HPDE6-E6E7 (cell line): ENCODE measurements at regions not wholly inside any gene's neighbourhood (a gene's known extent, or its start where the extent isn't known, plus 50 kb on each side); places are given as distances from the start of the nearest gene placed in this dataset.
A peak's percentile ranks its signal among the peaks of the same experiment; 100 is the strongest.

Experiments
- DNase-seq: peaks from one replicate; pipeline ENCODE4 v3.0.0; 2011; ENCODE audit warnings: missing footprints; ENCODE audit errors: extremely low spot score

DNA sequence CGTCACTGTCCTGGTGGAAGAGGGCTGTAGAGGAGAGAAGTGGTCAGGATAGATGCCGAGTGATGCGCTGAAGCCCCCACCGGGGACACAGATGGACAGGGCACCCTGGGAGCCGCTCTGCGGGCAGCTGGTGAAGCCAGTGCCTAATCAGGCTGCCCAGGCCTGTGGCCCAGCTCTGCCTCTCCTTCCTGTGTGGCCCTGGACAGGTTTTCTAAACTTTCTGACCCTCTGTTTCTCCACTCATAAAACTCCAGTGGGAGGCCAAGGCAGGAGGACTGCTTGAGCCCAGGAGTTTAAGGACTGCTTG is 86.1 kb downstream of the C5orf15 start:
- no peak for DNase-seq

- no peak for DNase-seq
Measured at GRCh38 chr5:133881576-133882388, 86.6 kb downstream of the C5orf15 start.

DNA sequence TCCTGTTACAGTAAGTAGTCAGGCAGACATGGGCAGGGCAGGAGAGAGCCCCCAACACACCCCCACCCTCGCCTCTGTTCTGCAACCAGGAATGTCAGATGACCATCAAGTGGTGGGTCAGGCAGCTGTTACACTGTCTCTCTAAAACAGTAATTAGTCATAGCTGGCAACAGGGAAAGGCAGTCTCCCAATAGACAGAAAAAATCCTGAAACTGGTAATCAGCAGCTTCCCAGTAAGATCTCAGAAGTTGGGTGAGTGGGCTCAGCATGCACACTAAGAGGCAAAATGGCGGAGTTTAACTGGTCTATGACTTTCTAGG is 90.2 kb downstream of the C5orf15 start:
- no peak for DNase-seq

DNA sequence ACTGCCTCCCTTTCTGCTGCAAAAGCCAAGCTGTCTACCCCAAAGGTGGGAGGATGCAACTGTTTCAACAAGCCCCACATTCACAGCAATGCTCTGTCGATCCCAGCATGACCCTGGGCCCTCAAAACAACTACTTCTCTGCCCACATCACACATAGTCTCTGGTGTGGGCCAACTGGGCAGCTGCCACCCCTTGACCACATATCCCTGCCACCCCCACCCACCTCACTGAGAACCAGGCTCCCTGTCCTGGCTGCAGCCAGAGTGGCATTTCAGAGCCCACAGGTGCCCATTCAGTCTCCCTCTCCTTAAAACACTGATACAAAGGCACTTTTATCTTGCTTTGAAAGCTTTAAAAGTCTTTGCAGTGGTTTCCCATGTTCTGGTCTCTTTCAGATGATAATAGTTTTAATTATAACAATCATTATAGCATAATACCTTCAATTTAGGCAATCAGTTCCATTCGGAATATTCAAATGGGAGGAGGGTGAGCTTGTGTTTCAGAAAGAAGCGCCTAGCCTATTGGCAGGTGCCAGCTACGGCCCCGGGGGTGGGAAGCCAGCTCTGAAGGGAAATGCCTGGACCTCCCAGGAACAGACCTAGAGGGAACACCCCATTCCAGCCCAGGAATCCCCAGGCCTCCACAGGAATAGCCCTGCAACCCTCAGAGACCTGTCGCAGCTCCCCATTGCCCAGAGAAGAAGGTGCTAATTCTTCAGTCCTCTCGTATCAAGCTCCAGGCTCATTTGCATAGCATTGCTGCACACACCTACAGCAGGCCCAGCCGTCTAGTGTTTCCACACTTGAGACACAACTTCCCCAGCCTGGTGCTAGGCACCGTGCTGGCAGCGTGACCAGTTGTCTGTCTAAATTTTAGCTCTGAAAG is 90.8 kb downstream of the C5orf15 start:
- no peak for DNase-seq

- no peak for DNase-seq
Measured at GRCh38 chr5:133876266-133876665, 92.2 kb downstream of the C5orf15 start.

DNA sequence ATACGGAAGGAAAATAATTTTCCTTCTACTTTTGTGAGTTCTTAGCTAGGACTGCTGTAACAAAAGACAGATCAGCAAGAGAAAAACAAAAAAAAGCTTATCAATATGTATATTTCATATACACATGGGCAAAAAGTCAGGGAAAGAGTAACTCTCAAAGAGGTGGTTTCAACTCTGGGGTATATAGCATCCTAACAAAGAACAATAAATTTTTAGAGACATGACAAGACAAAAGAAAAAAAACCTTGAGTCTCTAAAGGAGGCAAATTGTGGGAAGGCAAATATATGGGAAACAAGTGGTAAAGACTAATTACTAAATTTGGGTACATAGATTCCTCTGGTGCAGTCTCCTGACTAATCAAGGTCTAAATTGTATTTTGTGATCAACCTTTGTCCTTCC is 93.2 kb downstream of the C5orf15 start:
- DNase-seq = no peak

DNA sequence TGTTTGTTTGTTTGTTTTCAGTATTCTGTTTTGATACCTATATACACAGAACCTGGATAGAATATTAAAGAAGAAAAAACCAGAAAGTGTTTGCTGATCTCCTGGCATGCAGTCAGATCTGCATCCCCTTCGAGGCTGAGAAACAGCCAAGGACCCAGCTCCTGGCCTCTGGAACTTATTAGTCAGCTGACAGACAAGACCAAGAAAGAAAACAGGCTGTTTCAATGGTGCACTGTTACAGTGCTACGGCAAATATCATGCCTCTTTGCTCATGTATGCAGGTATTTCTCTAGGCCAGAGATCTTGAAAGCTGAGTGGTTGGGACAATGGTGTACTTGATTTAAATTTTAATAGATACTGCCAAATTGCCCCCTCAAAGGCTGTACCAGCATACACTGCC is 95.0 kb downstream of the C5orf15 start:
- no peak for DNase-seq

DNA sequence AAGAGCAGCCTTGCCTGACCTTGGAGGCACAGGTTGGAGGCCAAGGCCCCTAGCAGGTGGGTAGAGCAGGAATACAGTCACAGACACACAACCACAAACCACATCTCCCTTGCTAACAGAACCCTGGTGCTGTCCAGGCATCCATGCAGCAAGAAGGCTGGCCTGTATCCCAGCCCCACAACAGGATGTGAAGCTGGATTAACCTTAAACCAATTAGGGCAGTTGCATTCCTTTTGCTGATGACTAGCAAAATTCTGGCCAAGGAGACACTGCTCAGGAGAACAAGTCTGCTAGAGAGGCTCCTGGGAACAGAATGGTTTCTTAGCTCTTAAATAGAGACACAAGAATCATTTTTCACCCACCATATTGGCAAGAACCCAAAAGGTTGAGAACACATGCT is 97.8 kb downstream of the C5orf15 start:
- DNase-seq = no peak

DNA sequence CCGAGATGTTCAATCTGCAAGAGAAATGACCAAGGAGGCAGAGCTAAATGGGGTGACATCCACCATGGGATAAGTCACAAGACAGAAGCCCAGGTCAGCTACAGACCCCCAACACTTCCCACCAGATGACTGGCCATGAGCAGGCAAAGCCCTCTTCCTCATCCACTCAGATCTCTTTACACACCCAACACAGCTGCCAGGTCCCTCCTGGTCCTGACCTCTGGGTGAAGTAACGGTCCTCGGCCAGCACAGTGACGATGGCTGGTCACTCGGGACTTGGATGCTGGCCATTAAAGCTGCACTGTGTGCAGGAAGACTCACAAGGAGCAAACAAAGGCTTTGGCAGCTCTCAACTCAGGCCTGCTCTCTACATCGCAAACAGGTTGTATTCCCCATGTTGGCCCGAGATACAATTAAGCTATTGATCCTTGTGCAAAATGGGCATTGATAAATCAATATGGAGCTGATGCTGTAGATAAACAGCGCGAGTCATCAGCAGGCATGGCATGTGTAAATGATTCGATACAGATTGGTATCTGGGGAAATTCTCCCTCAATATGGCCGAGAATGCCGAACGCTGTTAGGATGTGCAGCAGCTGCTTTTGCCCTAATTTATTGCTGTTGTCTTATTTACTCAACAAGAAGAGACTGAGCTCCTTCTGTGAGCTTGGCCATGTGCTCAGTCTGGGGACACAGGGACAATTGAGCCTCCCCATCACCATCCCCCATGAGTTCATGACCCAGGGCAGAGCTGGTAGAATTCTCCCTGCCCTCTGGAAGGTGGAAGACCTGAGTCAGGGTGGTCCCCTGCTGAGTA is 98.7 kb downstream of the C5orf15 start:
- DNase-seq = no peak

GRCh38 chr5:133868946-133869518 is 99.4 kb downstream of the C5orf15 start:
- peak; percentile 69 for DNase-seq

DNA sequence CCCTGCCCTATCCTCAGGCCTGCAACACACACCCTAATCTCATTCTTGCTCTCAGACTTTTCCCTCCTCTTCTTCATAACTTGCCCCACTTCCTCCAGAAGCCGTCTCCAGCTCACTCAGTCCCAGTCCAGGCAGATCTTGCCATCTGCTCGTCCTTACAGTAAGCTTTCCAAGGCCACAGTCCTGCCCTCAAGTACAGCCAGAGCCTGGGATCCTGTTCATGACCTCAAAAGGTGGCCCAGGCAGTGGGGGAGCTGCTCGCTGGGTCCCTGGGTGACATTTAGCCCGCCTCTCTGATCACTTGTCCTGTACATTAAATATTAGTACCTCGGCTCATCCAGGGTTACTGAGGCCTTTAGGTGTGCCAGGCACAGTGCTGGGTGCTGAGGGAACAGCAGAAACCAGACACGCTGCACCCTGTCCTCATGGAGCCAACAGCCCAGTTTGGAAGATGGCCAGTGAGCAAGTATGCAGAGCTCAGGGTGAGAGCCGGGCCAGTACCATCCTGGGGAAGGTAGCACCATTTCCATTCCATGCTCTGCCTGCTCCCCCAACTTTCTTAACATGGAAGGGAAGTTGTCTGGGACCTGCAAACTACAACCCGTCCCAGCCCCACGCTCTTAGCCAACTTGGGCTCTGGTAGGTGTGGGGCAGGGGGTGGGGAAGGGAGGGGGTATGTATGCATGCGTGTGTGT is 100.4 kb downstream of the C5orf15 start:
- DNase-seq = no peak

- no peak for DNase-seq
Measured at GRCh38 chr5:133867341-133867740, 101.1 kb downstream of the C5orf15 start.

GRCh38 chr5:133866903-133867245 is 101.6 kb downstream of the C5orf15 start:
- no peak for DNase-seq

GRCh38 chr5:133866160-133866902 is 102.1 kb downstream of the C5orf15 start:
- no peak for DNase-seq

- no peak for DNase-seq
Measured at GRCh38 chr5:133865113-133865512, 103.3 kb downstream of the C5orf15 start.

DNA sequence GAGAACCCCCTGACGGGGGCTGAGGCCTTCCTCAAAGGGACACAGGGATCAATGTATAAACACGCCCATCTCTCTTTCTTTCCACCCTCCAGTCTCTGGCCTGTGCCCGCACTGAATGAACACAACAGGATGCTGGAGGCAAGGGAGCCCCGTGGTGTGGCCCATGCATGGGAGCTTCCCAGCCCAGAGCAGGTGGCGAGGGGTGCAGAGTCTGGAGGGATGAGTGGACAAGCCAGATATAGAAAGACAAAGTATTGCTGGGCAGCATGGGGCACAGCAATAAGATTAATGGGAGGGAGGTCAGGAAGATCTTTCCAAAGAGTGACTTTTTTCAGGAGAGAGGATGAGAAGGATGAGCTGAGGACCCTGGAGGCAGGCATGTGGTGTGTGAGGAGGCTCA is 103.7 kb downstream of the C5orf15 start:
- DNase-seq = no peak

GRCh38 chr5:133863857-133864585 is 104.4 kb downstream of the C5orf15 start:
- DNase-seq = no peak

- no peak for DNase-seq
Measured at GRCh38 chr5:133861161-133861737, 107.2 kb downstream of the C5orf15 start.

- DNase-seq = no peak
Measured at GRCh38 chr5:133859073-133859472, 109.4 kb downstream of the C5orf15 start.
